ENCODE measurements at regions not wholly inside any gene's neighbourhood (a gene's known extent, or its start where the extent isn't known, plus 50 kb on each side); places are given as distances from the start of the nearest gene placed in this dataset.

DNA sequence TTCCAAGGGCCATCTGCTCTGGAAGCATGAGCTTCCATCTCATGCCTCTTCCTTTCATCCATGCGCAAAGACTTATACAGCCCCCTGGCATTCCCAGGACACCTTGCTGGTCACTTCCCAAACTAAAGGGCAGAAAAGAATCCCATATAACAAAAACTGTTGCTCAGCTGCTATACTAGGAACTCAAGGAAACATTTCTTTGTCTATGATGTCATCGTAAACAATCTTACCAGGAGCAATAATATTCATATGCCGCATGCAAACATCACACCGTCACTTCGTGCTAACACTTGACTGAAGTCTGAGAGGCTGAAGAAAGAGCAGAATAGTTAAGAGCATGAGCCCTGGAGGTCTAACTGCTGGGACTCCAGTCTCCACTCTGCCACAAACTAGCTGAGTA lies 50.5 kb upstream of the CDKN3 start:
- TF ChIP-seq CTCF (IDR thresholded peaks at IDR 0.05), result no peak
- TF ChIP-seq POLR2A (IDR thresholded peaks at IDR 0.05), result no peak
